Endothelial cell of umbilical vein (primary cell): ENCODE measurements at regions not wholly inside any gene's neighbourhood (a gene's known extent, or its start where the extent isn't known, plus 50 kb on each side); places are given as distances from the start of the nearest gene placed in this dataset.

Experiments
- EZH2 ChIP-seq: IDR thresholded peaks from 2 replicates; pipeline ENCODE4 v1.6.1; 2012; ENCODE audit warnings: borderline replicate concordance, low read depth, mild to moderate bottlenecking, moderate library complexity, low read length, inconsistent platforms; ENCODE audit not compliant: severe bottlenecking
- FOS ChIP-seq: IDR thresholded peaks from 2 replicates; pipeline ENCODE4 v1.6.1; 2011; ENCODE audit warnings: mild to moderate bottlenecking, low read length, moderate library complexity, borderline replicate concordance; ENCODE audit not compliant: insufficient read depth

DNA sequence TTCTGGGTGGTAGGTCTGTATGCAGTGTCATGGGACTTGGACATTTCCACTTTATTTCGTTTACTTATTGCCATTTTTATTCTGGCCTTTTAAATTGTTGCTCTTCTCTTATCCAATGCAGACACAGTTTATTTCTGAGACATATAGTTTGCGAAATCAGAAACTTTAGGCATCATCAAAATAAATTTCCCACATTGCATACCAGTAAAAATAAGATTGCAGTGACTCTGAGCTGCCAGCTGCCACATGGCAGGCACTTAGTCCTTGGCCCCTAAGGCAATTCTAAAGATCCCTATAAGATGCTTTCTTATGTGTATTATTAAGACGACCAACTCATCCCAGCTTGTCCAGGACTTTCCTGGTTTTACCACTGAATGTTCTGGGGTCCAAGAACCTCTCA is 81.8 kb upstream of the ANKRD1 start:
- TF ChIP-seq EZH2 (no peak), FOS (no peak)
